Naive thymus-derived CD8-positive, alpha-beta T cell (primary cell): ENCODE measurements at regions not wholly inside any gene's neighbourhood (a gene's known extent, or its start where the extent isn't known, plus 50 kb on each side); places are given as distances from the start of the nearest gene placed in this dataset.
A peak's percentile ranks its signal among the peaks of the same experiment; 100 is the strongest.

Experiments used
- ATAC-seq, 2 donors: fragments of 150-1000 bp; cut with Tn5 transposase in 1 of 2; sonication (Bioruptor Pico), chemical (Tn5 transposase) in 1 of 2; 1 replicate in 1 of 2; 2 replicates in 1 of 2; pipeline ENCODE4 v1.10.0; 2021; ENCODE audit warnings: mild to moderate bottlenecking in 2 of 2, moderate library complexity in 2 of 2
- POLR2A ChIA-PET: fragments of 350-600 bp; sonication (Branson Sonifier 250); formaldehyde crosslinking; loops from one replicate; lab custom pipeline; 2021; ENCODE audit warnings: antibody characterized with exemption; lab: Charles Lee
- DNase-seq, 10 donors: peaks; one replicate each; pipeline versions ENCODE4 v3.0.0 to v3.0.0-alpha.2; 2020 to 2022
- H3K27ac Mint-ChIP-seq, 10 donors: one replicate each; pipeline ENCODE4 v1.8.0; 2020 to 2022; ENCODE audit warnings: mild to moderate bottlenecking in 10 of 10, mixed read lengths in 10 of 10, moderate library complexity in 4 of 10, inconsistent platforms in 1 of 10
- H3K27me3 Mint-ChIP-seq, 5 donors: one replicate each; pipeline ENCODE4 v1.8.0; 2021 to 2022; ENCODE audit warnings: mixed read lengths in 5 of 5
- H3K36me3 Mint-ChIP-seq, 3 donors: one replicate each; pipeline ENCODE4 v1.8.0; 2020 to 2022; ENCODE audit warnings: mixed read lengths in 3 of 3, mild to moderate bottlenecking in 2 of 3, inconsistent platforms in 1 of 3
- H3K4me1 Mint-ChIP-seq, 4 donors: one replicate each; pipeline ENCODE4 v1.8.0; 2021 to 2022; ENCODE audit warnings: mixed read lengths in 4 of 4
- H3K4me3 Mint-ChIP-seq, 10 donors: one replicate each; pipeline ENCODE4 v1.8.0; 2020 to 2022; ENCODE audit warnings: mild to moderate bottlenecking in 10 of 10, mixed read lengths in 10 of 10, moderate library complexity in 6 of 10, inconsistent platforms in 1 of 10
- H3K9me3 Mint-ChIP-seq, 9 donors: one replicate each; pipeline ENCODE4 v1.8.0; 2020 to 2022; ENCODE audit warnings: mixed read lengths in 9 of 9, mild to moderate bottlenecking in 3 of 9, inconsistent platforms in 1 of 9, moderate library complexity in 1 of 9

- H3K9me3 Mint-ChIP-seq, result peaks cover 0 to 19% (median 0%) of the 10 kb centered on the region in 9 donors
- peaks cover 0 to 4% (median 0%) of the 10 kb centered on the region in 5 donors for H3K27me3 Mint-ChIP-seq
These were observed 105.0 kb upstream of the CDC42EP3 start for GRCh38 chr2:37776487-37776886.

GRCh38 chr2:37779139-37779538 is 107.7 kb upstream of the CDC42EP3 start:
- Mint-ChIP-seq H3K9me3 (peaks cover 0 to 12% (median 0%) of the 10 kb centered on the region in 9 donors), H3K4me3 (no peak overlapping the region), H3K36me3 (peaks cover 0 to 12% (median 0%) of the 10 kb centered on the region in 3 donors), H3K4me1 (no peaks in the 10 kb centered on the region), H3K27ac (no peak overlapping the region), H3K27me3 (peaks cover 0 to 4% (median 0%) of the 10 kb centered on the region in 5 donors)
- DNase-seq (no peak), ATAC-seq (no peak)
- POLR2A ChIA-PET, result no interaction called here

More at GRCh38 chr2:37776487-37776886, 105.0 kb upstream of the CDC42EP3 start:
- DNase-seq (no peak), ATAC-seq (no peak)
- H3K36me3 Mint-ChIP-seq, result peaks cover 0 to 17% (median 0%) of the 10 kb centered on the region in 3 donors
- POLR2A ChIA-PET, result no interaction called here
- no peaks in the 10 kb centered on the region for H3K4me1 Mint-ChIP-seq
- peak overlapping the region in 2 of 10 donors; percentile 40 to 59 for H3K27ac Mint-ChIP-seq
- H3K4me3 Mint-ChIP-seq, result no peak overlapping the region

GRCh38 chr2:37779611-37780386 is 108.4 kb upstream of the CDC42EP3 start:
- Mint-ChIP-seq H3K27me3 (peaks cover 0 to 4% (median 0%) of the 10 kb centered on the region in 5 donors), H3K4me1 (no peaks in the 10 kb centered on the region), H3K9me3 (peaks cover 0 to 5% (median 0%) of the 10 kb centered on the region in 9 donors), H3K4me3 (no peak overlapping the region), H3K36me3 (peaks cover 0 to 5% (median 0%) of the 10 kb centered on the region in 3 donors), H3K27ac (no peak overlapping the region)
- no peak for DNase-seq
- POLR2A ChIA-PET, result no interaction called here
- ATAC-seq, result no peak

- DNase-seq (no peak), ATAC-seq (no peak)
- peaks cover 0 to under 1% (median 0%) of the 10 kb centered on the region in 3 donors for H3K36me3 Mint-ChIP-seq
- H3K9me3 Mint-ChIP-seq, result peaks cover 0 to under 1% (median 0%) of the 10 kb centered on the region in 9 donors
- H3K4me3 Mint-ChIP-seq, result no peak overlapping the region
- POLR2A ChIA-PET, result no interaction called here
- H3K27me3 Mint-ChIP-seq, result peaks cover 0 to 4% (median 0%) of the 10 kb centered on the region in 5 donors
- no peak overlapping the region for H3K27ac Mint-ChIP-seq
- no peaks in the 10 kb centered on the region for H3K4me1 Mint-ChIP-seq
These were observed 108.9 kb upstream of the CDC42EP3 start for GRCh38 chr2:37780387-37780676.

GRCh38 chr2:37781028-37781427 is 109.6 kb upstream of the CDC42EP3 start:
- no peak overlapping the region for H3K4me3 Mint-ChIP-seq
- peak overlapping the region in 1 of 10 donors; percentile 28 for H3K27ac Mint-ChIP-seq
- H3K4me1 Mint-ChIP-seq, result no peaks in the 10 kb centered on the region
- H3K9me3 Mint-ChIP-seq, result no peaks in the 10 kb centered on the region
- no peak for ATAC-seq
- no peaks in the 10 kb centered on the region for H3K36me3 Mint-ChIP-seq
- peaks cover 0 to 4% (median 0%) of the 10 kb centered on the region in 5 donors for H3K27me3 Mint-ChIP-seq
- DNase-seq, result no peak
- POLR2A ChIA-PET, result interaction anchor here (0.5 kb wide), 1 partner anchor 18 kb away, joined by 3 read pairs; no protein-coding TSS in a partner anchor

GRCh38 chr2:37782155-37782673 is 110.8 kb upstream of the CDC42EP3 start:
- Mint-ChIP-seq H3K4me3 (no peak overlapping the region), H3K9me3 (peaks cover 0 to 8% (median 4%) of the 10 kb centered on the region in 9 donors), H3K4me1 (no peaks in the 10 kb centered on the region), H3K36me3 (peaks cover 0 to 7% (median 2%) of the 10 kb centered on the region in 3 donors), H3K27ac (no peak overlapping the region), H3K27me3 (peaks cover 0 to 4% (median 0%) of the 10 kb centered on the region in 5 donors)
- DNase-seq (no peak), ATAC-seq (no peak)
- POLR2A ChIA-PET, result no interaction called here

- H3K4me3 Mint-ChIP-seq, result no peak overlapping the region
- H3K27me3 Mint-ChIP-seq, result peaks cover 0 to 4% (median 0%) of the 10 kb centered on the region in 5 donors
- no peak for DNase-seq
- H3K4me1 Mint-ChIP-seq, result no peaks in the 10 kb centered on the region
- peaks cover 0 to 13% (median 8%) of the 10 kb centered on the region in 3 donors for H3K36me3 Mint-ChIP-seq
- POLR2A ChIA-PET, result no interaction called here
- peaks cover 4 to 13% (median 8%) of the 10 kb centered on the region in 9 donors for H3K9me3 Mint-ChIP-seq
- no peak overlapping the region for H3K27ac Mint-ChIP-seq
- no peak for ATAC-seq
These were observed 111.4 kb upstream of the CDC42EP3 start for GRCh38 chr2:37782721-37783371.

GRCh38 chr2:37783545-37783944 is 112.1 kb upstream of the CDC42EP3 start:
- Mint-ChIP-seq H3K27ac (no peak overlapping the region), H3K9me3 (peaks cover 6 to 20% (median 13%) of the 10 kb centered on the region in 9 donors), H3K4me3 (no peak overlapping the region), H3K27me3 (no peaks in the 10 kb centered on the region), H3K36me3 (peaks cover 0 to 20% (median 14%) of the 10 kb centered on the region in 3 donors), H3K4me1 (no peaks in the 10 kb centered on the region)
- POLR2A ChIA-PET, result no interaction called here
- DNase-seq (no peak), ATAC-seq (no peak)

- POLR2A ChIA-PET, result no interaction called here
- peaks cover 9 to 27% (median 18%) of the 10 kb centered on the region in 9 donors for H3K9me3 Mint-ChIP-seq
These were observed 112.8 kb upstream of the CDC42EP3 start for GRCh38 chr2:37784071-37784758.

GRCh38 chr2:37784759-37785149 is 113.3 kb upstream of the CDC42EP3 start:
- no peak overlapping the region for H3K4me3 Mint-ChIP-seq
- DNase-seq, result no peak
- H3K27me3 Mint-ChIP-seq, result no peaks in the 10 kb centered on the region
- no peaks in the 10 kb centered on the region for H3K4me1 Mint-ChIP-seq
- H3K27ac Mint-ChIP-seq, result no peak overlapping the region
- ATAC-seq, result no peak
- POLR2A ChIA-PET, result no interaction called here
- H3K9me3 Mint-ChIP-seq, result peaks cover 9 to 32% (median 22%) of the 10 kb centered on the region in 9 donors
- peaks cover 0 to 32% (median 17%) of the 10 kb centered on the region in 3 donors for H3K36me3 Mint-ChIP-seq

More at GRCh38 chr2:37784071-37784758, 112.8 kb upstream of the CDC42EP3 start:
- peaks cover 0 to 27% (median 17%) of the 10 kb centered on the region in 3 donors for H3K36me3 Mint-ChIP-seq
- no peaks in the 10 kb centered on the region for H3K4me1 Mint-ChIP-seq
- no peak for ATAC-seq
- no peak overlapping the region for H3K27ac Mint-ChIP-seq
- no peak overlapping the region for H3K4me3 Mint-ChIP-seq
- H3K27me3 Mint-ChIP-seq, result no peaks in the 10 kb centered on the region
- DNase-seq, result no peak

- POLR2A ChIA-PET, result no interaction called here
- Mint-ChIP-seq H3K9me3 (peaks cover 9 to 34% (median 22%) of the 10 kb centered on the region in 9 donors), H3K4me1 (no peaks in the 10 kb centered on the region), H3K27ac (no peak overlapping the region), H3K4me3 (no peak overlapping the region), H3K27me3 (no peaks in the 10 kb centered on the region), H3K36me3 (peaks cover 0 to 37% (median 17%) of the 10 kb centered on the region in 3 donors)
- no peak for DNase-seq
- no peak for ATAC-seq
These were observed 114.8 kb upstream of the CDC42EP3 start for GRCh38 chr2:37786191-37786698.

- Mint-ChIP-seq H3K4me3 (no peak overlapping the region), H3K9me3 (peaks cover 9 to 34% (median 22%) of the 10 kb centered on the region in 9 donors), H3K27ac (no peak overlapping the region), H3K4me1 (no peaks in the 10 kb centered on the region), H3K36me3 (peaks cover 0 to 37% (median 17%) of the 10 kb centered on the region in 3 donors), H3K27me3 (no peaks in the 10 kb centered on the region)
- POLR2A ChIA-PET, result no interaction called here
- ATAC-seq, result no peak
- DNase-seq, result no peak
These were observed 115.4 kb upstream of the CDC42EP3 start for GRCh38 chr2:37786854-37787253.
